Body of pancreas (tissue), 4 donors: ENCODE measurements at regions not wholly inside any gene's neighbourhood (a gene's known extent, or its start where the extent isn't known, plus 50 kb on each side); places are given as distances from the start of the nearest gene placed in this dataset.

ENCODE experiments used
- POLR2A ChIP-seq, 3 donors: fragments of 450-650 bp; IDR thresholded peaks; one replicate each; pipeline ENCODE4 v1.6.1; 2016; ENCODE audit warnings: antibody characterized with exemption in 3 of 3, mild to moderate bottlenecking in 2 of 3
- TF ChIP-seq, protein P1 (sequence below), 7 experiments: fragments of 450-650 bp in 4 of 7; fragments of 200-600 bp in 3 of 7; sonication (generic) in 3 of 7; IDR thresholded peaks; one replicate each; pipeline ENCODE4 v1.5.1; 2016 to 2019; ENCODE audit warnings: antibody characterized with exemption in 7 of 7

DNA sequence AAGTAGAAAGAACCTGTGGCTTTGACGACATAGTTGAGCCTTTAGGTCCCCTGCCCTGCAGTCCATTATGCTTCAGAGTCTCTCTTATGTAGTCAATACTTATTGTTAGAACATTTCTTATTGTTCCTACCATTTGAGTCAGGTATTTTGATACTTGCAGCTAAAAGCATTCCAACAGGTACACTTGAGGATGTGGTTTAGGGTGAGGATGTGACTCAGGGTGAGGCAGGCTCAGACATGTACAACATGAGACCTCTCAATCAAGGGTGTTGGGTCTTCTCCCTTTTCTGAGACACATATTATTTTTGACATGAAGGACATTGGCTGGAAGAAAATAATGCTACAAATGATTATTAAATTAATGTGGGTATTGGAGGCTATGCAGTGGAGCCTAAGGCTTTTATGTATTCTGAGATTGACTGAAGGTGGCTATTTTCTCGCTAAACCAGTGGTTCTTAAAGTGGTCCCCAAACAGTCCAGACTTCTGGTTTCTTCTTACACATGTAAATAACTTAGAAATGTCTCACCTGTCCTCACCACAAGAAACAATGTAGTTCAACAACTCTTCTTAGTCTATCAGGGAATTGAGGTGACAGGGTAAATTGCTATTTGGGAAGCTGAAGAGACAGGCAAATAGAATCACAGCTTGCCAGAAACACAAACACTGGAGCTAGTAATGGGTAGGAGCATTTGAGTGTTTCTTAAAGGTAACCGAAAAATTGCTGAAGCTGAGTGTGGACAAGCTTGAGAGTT is 135.5 kb upstream of the ZPLD1 start:
- TF ChIP-seq POLR2A (IDR thresholded peaks at IDR 0.05), result no peak
- TF ChIP-seq, protein P1, sequence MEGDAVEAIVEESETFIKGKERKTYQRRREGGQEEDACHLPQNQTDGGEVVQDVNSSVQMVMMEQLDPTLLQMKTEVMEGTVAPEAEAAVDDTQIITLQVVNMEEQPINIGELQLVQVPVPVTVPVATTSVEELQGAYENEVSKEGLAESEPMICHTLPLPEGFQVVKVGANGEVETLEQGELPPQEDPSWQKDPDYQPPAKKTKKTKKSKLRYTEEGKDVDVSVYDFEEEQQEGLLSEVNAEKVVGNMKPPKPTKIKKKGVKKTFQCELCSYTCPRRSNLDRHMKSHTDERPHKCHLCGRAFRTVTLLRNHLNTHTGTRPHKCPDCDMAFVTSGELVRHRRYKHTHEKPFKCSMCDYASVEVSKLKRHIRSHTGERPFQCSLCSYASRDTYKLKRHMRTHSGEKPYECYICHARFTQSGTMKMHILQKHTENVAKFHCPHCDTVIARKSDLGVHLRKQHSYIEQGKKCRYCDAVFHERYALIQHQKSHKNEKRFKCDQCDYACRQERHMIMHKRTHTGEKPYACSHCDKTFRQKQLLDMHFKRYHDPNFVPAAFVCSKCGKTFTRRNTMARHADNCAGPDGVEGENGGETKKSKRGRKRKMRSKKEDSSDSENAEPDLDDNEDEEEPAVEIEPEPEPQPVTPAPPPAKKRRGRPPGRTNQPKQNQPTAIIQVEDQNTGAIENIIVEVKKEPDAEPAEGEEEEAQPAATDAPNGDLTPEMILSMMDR (IDR thresholded peaks at IDR 0.05), result no peak
